Activated CD8-positive, alpha-beta T cell treated with anti-CD3 and anti-CD28 coated beads, Interleukin-2, amount 10 ng/mL, durations not matched to agents 7 days and 5 days (primary cell): ENCODE measurements at regions not wholly inside any gene's neighbourhood (a gene's known extent, or its start where the extent isn't known, plus 50 kb on each side); places are given as distances from the start of the nearest gene placed in this dataset.

ENCODE experiments used
- ATAC-seq: fragments of 150-1000 bp; cut with Tn5 transposase; one replicate; pipeline ENCODE4 v1.10.0; 2021; ENCODE audit warnings: moderate library complexity
- CTCF ChIA-PET: fragments of 350-600 bp; sonication (Branson Sonifier 250); formaldehyde crosslinking; loops from one replicate; lab custom pipeline; 2021; ENCODE audit warnings: antibody characterized with exemption; lab: Charles Lee
- POLR2A ChIA-PET: fragments of 350-600 bp; sonication (Branson Sonifier 250); formaldehyde crosslinking; loops from one replicate; lab custom pipeline; 2021; ENCODE audit warnings: antibody characterized with exemption; lab: Charles Lee
- DNase-seq: peaks from one replicate; pipeline ENCODE4 v3.0.0-alpha.2; 2020
- H3K27ac Mint-ChIP-seq: one replicate; pipeline ENCODE4 v1.8.0; 2021; ENCODE audit warnings: mild to moderate bottlenecking, mixed read lengths
- H3K27me3 Mint-ChIP-seq: one replicate; pipeline ENCODE4 v1.8.0; 2021; ENCODE audit warnings: low read depth, mixed read lengths
- H3K36me3 Mint-ChIP-seq: one replicate; pipeline ENCODE4 v1.8.0; 2021; ENCODE audit warnings: low read depth, mixed read lengths
- H3K4me1 Mint-ChIP-seq: one replicate; pipeline ENCODE4 v1.8.0; 2021; ENCODE audit warnings: low read depth, mixed read lengths
- H3K4me3 Mint-ChIP-seq: one replicate; pipeline ENCODE4 v1.8.0; 2021; ENCODE audit warnings: mild to moderate bottlenecking, mixed read lengths
- H3K9me3 Mint-ChIP-seq: one replicate; pipeline ENCODE4 v1.8.0; 2022; ENCODE audit warnings: mixed read lengths; ENCODE audit not compliant: insufficient read depth

DNA sequence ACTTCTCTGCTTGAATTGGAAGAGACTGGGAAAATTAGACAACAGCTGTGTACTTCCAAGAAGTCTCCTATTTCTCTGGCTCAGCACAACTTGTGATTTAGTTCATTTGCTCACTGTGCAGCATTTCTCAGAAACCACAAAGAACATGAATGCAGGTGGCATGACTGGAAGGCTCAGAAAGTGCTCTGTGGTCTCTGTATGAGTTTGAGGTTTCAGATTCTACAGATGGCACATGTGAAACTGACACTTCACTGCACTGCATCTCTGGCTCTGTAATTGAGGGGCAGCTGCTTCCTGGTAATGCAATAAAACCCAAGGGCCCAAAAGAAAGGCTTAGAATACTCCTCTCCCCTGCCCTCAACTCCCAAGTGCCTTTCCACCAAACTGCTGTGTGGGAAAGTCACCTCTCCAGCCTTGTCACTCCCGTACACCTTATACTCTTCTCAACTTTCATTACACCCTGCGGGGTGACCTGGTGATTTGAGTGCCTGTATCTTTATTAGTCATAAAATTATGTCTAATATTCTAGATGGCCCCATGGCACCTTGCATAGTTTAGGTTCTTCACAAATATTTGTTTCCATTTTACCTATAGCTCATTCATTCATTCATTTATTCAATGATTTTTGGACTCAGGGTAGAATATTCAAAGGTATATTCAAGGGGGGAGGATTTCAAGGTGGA, 82.5 kb downstream of the ESM1 start:
- Mint-ChIP-seq H3K27ac (peak overlapping the region; percentile 58), H3K27me3 (peaks cover 23% of the 10 kb centered on the region), H3K4me3 (peak overlapping the region; percentile 39), H3K4me1 (peaks cover 44% of the 10 kb centered on the region), H3K9me3 (no peaks in the 10 kb centered on the region), H3K36me3 (no peaks in the 10 kb centered on the region)
- DNase-seq (peak; percentile 83), ATAC-seq (peak; percentile 97)
- ChIA-PET CTCF (interaction anchor here (0.6 to 11.8 kb wide), 18 partner anchors 8 to 386 kb away, joined by 3 to 171 read pairs (median 4); partner anchors contain the start of gene GPX8), POLR2A (interaction anchor here (1.0 kb wide), 1 partner anchor 386 kb away, joined by 3 read pairs; no protein-coding TSS in a partner anchor)

DNA sequence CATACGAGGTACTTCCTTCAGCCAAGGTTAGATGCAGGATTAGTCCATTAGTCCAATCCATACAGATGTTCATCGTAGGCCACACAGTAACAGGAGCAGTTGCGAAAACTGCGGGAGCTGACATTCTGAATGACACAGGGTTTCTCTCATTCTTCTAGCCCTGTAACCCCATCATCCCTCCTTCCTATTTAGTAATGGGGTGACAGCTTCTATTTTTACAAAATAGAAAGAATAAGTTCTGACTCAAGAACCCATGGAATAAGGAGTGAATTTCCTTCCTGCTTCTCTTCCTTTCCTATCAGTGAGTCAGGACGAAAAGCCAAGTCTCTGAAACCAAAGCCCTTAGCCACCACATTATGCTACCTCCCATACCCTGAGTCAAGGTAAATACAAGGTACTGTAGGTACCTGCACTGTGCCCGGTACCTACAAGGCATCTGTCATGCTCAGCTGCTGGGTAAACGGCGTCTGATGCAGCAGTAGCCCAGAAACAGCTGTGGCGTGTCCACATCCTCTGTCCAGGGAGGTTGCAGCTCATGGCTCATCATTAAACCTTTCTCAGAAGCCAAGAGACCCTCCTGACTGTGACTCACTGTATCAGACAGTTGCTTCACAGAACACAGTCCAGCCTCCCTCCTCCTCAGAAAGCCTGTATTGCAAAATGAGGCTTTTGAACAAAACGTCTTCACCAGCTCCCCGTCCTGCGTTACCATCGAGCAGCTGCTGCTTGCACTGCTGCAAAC, 84.2 kb downstream of the ESM1 start:
- POLR2A ChIA-PET = no interaction called here
- Mint-ChIP-seq H3K27ac (no peak overlapping the region), H3K4me1 (peaks cover 40% of the 10 kb centered on the region), H3K4me3 (no peak overlapping the region), H3K27me3 (peaks cover 33% of the 10 kb centered on the region), H3K36me3 (no peaks in the 10 kb centered on the region), H3K9me3 (no peaks in the 10 kb centered on the region)
- no peak for DNase-seq
- no peak for ATAC-seq
- CTCF ChIA-PET = interaction anchor here (1.2 to 11.8 kb wide), 5 partner anchors 12 to 257 kb away, joined by 3 to 171 read pairs (median 13); partner anchors contain the start of gene GPX8

DNA sequence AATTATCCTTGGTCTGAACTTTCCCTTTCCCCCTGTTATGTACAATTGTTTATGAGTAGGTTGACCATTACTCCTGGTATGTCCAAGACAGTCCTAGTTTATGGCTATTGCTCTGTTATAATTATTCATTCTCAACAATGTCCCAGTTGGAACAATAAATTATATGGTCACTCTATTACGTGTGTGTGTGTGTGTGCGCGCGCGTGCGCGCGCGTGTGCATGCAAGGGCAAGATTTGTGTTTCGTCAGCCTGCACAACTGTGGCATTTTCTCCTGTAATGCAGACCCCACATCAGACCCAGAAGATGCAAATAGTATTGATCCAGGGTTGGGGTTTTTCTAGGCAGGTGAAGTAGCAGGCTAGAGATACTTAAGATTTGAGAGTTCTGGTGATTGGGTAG, 88.4 kb downstream of the ESM1 start:
- H3K27ac Mint-ChIP-seq = no peak overlapping the region
- DNase-seq = no peak
- H3K36me3 Mint-ChIP-seq = no peaks in the 10 kb centered on the region
- POLR2A ChIA-PET = no interaction called here
- H3K4me3 Mint-ChIP-seq = no peak overlapping the region
- CTCF ChIA-PET = interaction anchor here (0.8 to 1.2 kb wide), 5 partner anchors 9 to 407 kb away, joined by 3 to 5 read pairs (median 4); no protein-coding TSS in a partner anchor
- H3K4me1 Mint-ChIP-seq = peaks cover 13% of the 10 kb centered on the region
- ATAC-seq = no peak
- no peaks in the 10 kb centered on the region for H3K9me3 Mint-ChIP-seq
- peaks cover 50% of the 10 kb centered on the region for H3K27me3 Mint-ChIP-seq

DNA sequence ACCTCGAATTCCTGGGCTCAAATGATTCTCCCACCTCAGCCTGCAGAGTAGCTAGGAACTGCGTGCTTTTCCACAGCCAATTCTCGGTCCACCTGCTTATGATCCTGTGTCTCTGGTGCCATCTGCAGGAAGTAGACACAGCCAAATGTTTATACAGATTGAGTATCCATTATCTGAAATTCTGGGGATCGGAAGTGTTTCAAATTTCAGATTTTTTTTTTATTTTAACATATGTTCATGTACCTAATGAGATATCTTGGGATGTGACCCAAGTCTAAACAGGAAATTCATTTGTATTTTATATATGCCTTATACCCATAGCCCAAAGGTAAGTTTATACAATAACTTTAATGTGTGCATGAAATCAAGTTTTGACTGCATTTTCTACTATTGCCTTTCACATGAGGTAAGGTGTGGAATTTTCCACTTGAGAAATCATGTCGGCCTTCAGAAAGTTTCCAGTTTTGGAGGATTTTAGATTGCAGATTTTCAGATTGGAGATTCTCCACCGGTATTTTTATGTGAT, 89.5 kb downstream of the ESM1 start:
- ATAC-seq (no peak), DNase-seq (no peak)
- Mint-ChIP-seq H3K4me3 (no peak overlapping the region), H3K9me3 (no peaks in the 10 kb centered on the region), H3K27me3 (peaks cover 55% of the 10 kb centered on the region), H3K4me1 (peaks cover 4% of the 10 kb centered on the region), H3K27ac (no peak overlapping the region), H3K36me3 (no peaks in the 10 kb centered on the region)
- ChIA-PET CTCF (interaction anchor here (0.7 to 2.2 kb wide), 18 partner anchors 10 to 475 kb away, joined by 3 to 11 read pairs (median 5); partner anchors contain the start of gene GPX8), POLR2A (interaction anchor here (1.1 kb wide), 1 partner anchor 379 kb away, joined by 5 read pairs; the partner anchor contains the start of gene SNX18)

DNA sequence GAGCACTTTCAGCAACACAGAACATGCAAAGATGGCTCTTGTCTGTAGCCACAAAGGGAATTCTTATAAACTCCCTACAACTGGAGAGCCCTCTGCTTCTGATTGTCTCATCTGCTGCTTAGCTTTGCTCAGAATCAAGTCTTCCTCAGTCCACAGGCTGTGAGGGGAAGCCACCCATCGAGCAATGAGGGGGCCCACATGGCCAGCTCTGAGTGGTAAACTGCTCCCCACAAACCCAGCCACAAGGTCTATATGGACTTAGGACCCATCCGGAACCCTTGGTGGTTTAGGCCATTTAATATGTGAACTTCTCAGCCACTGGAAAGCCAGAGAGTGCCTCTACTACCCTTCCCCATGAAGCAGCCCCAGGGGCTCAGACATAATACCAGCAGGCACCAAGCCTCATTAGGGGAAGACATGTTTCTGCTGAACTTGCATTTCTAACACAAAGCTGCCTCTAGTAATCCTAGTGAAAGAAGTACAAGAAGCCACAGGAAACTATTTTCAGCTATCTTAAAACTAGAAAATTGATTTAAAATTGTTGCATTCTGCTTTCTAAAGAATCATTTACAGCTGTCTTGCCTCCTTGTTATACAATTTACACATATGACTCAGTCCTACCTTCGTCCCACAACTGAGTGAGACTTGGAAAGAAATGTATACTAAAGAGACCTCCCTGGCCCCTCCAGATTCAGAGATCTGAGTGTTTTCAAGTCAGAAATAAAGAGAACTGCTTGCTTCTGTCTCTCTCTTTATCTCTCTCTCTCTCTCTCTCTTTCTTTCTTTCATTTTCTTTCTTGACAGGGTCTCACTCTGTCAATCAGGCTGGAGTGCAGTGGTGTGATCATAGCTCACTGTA, 90.2 kb downstream of the ESM1 start:
- H3K27me3 Mint-ChIP-seq = peaks cover 56% of the 10 kb centered on the region
- ChIA-PET CTCF (interaction anchor here (0.7 to 2.2 kb wide), 20 partner anchors 8 to 585 kb away, joined by 3 to 11 read pairs (median 5); partner anchors contain the start of genes ARL15 and GPX8), POLR2A (interaction anchor here (1.1 kb wide), 1 partner anchor 378 kb away, joined by 5 read pairs; the partner anchor contains the start of gene SNX18)
- H3K36me3 Mint-ChIP-seq = no peaks in the 10 kb centered on the region
- no peaks in the 10 kb centered on the region for H3K9me3 Mint-ChIP-seq
- no peak for DNase-seq
- peaks cover 4% of the 10 kb centered on the region for H3K4me1 Mint-ChIP-seq
- H3K27ac Mint-ChIP-seq = no peak overlapping the region
- ATAC-seq = no peak
- no peak overlapping the region for H3K4me3 Mint-ChIP-seq

DNA sequence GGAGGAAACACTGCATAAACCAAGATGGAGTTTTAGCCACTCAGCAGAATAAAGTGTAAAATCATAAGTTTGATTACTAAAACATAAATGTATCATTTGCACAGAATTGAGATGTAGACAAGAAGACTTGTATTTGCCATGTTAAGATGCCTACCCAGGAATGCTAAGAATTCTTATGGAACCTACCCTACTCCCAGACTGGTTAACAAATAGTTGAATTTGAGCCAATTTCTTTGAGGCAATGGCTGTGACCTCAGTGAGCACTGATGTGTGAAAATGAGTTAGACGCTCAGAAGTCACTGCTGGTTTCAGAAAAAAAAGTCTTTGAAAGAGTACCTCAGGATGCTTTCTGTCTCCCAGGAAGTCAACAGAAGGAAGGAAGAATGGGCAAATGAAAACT, 95.6 kb downstream of the ESM1 start:
- no peaks in the 10 kb centered on the region for H3K9me3 Mint-ChIP-seq
- DNase-seq (no peak), ATAC-seq (no peak)
- ChIA-PET CTCF (no interaction called here), POLR2A (no interaction called here)
- peaks cover 70% of the 10 kb centered on the region for H3K27me3 Mint-ChIP-seq
- H3K4me1 Mint-ChIP-seq = peaks cover 2% of the 10 kb centered on the region
- H3K4me3 Mint-ChIP-seq = no peak overlapping the region
- no peaks in the 10 kb centered on the region for H3K36me3 Mint-ChIP-seq
- peak overlapping the region; percentile 8 for H3K27ac Mint-ChIP-seq

DNA sequence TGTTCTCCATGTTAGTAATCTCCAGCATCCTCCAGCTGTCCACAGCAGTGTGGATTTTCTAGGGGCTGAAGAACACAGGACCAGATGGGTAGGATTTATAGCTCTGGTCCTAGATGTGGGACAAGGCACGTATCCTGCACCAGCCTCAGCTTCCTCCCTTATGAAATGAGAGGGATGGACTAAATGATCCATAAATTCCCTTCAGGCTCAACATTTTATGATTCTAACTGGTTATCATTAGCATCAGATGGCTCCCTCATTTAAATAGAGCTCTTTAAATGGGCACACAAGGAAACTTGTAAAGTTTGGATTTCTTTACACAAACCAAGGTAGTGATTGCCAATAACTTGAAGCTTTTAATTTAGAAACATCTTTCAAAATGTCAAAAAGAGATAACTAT, 97.7 kb downstream of the ESM1 start:
- H3K27ac Mint-ChIP-seq = no peak overlapping the region
- no peaks in the 10 kb centered on the region for H3K9me3 Mint-ChIP-seq
- DNase-seq = no peak
- H3K27me3 Mint-ChIP-seq = peaks cover 74% of the 10 kb centered on the region
- ATAC-seq = no peak
- no peaks in the 10 kb centered on the region for H3K36me3 Mint-ChIP-seq
- no peak overlapping the region for H3K4me3 Mint-ChIP-seq
- H3K4me1 Mint-ChIP-seq = peaks cover 16% of the 10 kb centered on the region
- ChIA-PET CTCF (interaction anchor here (0.9 to 2.9 kb wide), 3 partner anchors 17 to 72 kb away, joined by 3 to 16 read pairs (median 3); no protein-coding TSS in a partner anchor), POLR2A (interaction anchor here (0.7 kb wide), 1 partner anchor 417 kb away, joined by 3 read pairs; no protein-coding TSS in a partner anchor)

DNA sequence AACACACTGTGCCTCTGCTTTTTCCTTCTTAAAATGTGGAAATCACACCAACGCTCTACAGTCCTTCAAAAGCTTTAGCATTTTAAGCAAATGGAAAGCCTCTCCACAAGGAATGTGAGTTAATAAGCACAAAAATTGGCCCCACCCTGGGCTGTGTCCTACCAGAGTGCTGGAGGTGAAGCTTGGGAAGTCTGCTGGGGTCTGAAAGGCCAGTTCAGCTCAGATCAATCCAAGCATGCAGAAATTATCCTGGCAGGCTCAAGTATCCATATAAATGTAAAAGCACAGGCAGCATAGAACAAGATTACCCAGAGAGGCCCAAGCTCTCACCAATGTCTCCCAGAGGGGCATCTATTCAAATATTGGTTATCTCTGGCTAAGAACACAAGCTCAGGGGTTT, 98.5 kb downstream of the ESM1 start:
- H3K36me3 Mint-ChIP-seq = no peaks in the 10 kb centered on the region
- ATAC-seq (no peak), DNase-seq (no peak)
- peaks cover 74% of the 10 kb centered on the region for H3K27me3 Mint-ChIP-seq
- H3K4me1 Mint-ChIP-seq = peaks cover 19% of the 10 kb centered on the region
- no peak overlapping the region for H3K27ac Mint-ChIP-seq
- ChIA-PET POLR2A (interaction anchor here (1.4 kb wide), 1 partner anchor 12 kb away, joined by 3 read pairs; no protein-coding TSS in a partner anchor), CTCF (interaction anchor here (1.0 to 2.9 kb wide), 7 partner anchors 8 to 275 kb away, joined by 3 to 16 read pairs (median 4); no protein-coding TSS in a partner anchor)
- no peak overlapping the region for H3K4me3 Mint-ChIP-seq
- H3K9me3 Mint-ChIP-seq = no peaks in the 10 kb centered on the region

DNA sequence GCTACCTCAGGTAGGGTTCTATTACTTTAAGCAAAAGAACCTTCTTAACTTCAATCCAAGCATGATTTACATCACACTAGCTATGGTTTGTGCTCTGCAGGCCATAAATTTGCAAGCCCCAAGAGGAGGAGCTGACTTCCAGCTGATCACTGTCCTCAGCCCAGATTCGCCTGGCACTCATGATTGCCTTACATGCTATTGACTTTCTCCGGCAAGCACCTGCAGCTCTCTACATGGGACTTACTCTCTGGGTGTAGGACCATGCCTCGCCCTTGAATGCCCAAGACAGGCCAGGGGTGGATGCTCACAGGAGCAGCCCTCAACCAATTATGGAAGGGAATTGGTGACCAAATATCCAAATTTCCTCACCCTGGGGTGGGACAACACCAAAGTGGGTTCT, 99.8 kb downstream of the ESM1 start:
- ChIA-PET POLR2A (interaction anchor here (1.4 kb wide), 1 partner anchor 13 kb away, joined by 3 read pairs; no protein-coding TSS in a partner anchor), CTCF (interaction anchor here (1.0 to 2.9 kb wide), 9 partner anchors 8 to 276 kb away, joined by 3 to 16 read pairs (median 4); no protein-coding TSS in a partner anchor)
- Mint-ChIP-seq H3K36me3 (no peaks in the 10 kb centered on the region), H3K4me3 (no peak overlapping the region), H3K4me1 (peaks cover 29% of the 10 kb centered on the region), H3K9me3 (no peaks in the 10 kb centered on the region), H3K27ac (no peak overlapping the region), H3K27me3 (peaks cover 74% of the 10 kb centered on the region)
- no peak for DNase-seq
- ATAC-seq = no peak

DNA sequence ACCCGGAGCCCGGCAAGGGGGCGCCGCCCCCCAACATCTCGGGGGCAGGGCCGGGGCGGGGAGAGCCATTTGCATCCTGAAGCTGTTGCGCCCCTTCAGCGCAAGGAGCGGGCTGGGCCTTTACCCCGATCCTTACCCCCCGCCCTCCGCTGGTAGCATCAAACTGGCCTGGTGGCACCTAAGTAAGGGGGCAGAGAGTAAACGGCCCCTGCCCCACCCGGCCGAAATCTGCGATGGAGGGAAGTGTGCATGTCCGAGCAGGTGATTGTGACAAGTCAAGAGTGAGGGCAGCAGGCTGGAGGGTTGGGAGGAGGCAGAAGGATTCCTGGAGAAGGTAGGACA, 101.2 kb downstream of the ESM1 start:
- peaks cover 69% of the 10 kb centered on the region for H3K27me3 Mint-ChIP-seq
- ChIA-PET CTCF (interaction anchor here (0.9 to 1.3 kb wide), 2 partner anchors 11 to 366 kb away, joined by 3 to 4 read pairs; partner anchors contain the start of gene SNX18), POLR2A (no interaction called here)
- H3K36me3 Mint-ChIP-seq = no peaks in the 10 kb centered on the region
- H3K9me3 Mint-ChIP-seq = no peaks in the 10 kb centered on the region
- H3K27ac Mint-ChIP-seq = no peak overlapping the region
- peaks cover 27% of the 10 kb centered on the region for H3K4me1 Mint-ChIP-seq
- no peak for ATAC-seq
- no peak for DNase-seq
- no peak overlapping the region for H3K4me3 Mint-ChIP-seq
